ENCODE measurements at regions not wholly inside any gene's neighbourhood (a gene's known extent, or its start where the extent isn't known, plus 50 kb on each side); places are given as distances from the start of the nearest gene placed in this dataset.

- no peaks in the 10 kb centered on the region for H3K36me3 ChIP-seq (ENCODE audit: control insufficient read depth, low read length)
- H3K4me1 ChIP-seq (ENCODE audit: control insufficient read depth, low read length), result no peaks in the 10 kb centered on the region
- no peaks in the 10 kb centered on the region for H3K9me2 ChIP-seq (replicated peaks; ENCODE audit: control insufficient read depth, low read length)
- H3K9me3 ChIP-seq (ENCODE audit: control insufficient read depth, insufficient read depth, low read length), result no peaks in the 10 kb centered on the region
- no peak overlapping the region for H3K4me3 ChIP-seq (ENCODE audit: low read length)
- no peaks in the 10 kb centered on the region for H3F3A ChIP-seq (ENCODE audit: control insufficient read depth, insufficient read depth)
- no peak overlapping the region for H3K4me2 ChIP-seq (ENCODE audit: low read length)
- no peaks in the 10 kb centered on the region for H3K79me2 ChIP-seq (ENCODE audit: control insufficient read depth, low read length)
- H3K27ac ChIP-seq (ENCODE audit: low read depth, low read length), result no peak overlapping the region
- no peaks in the 10 kb centered on the region for H4K20me1 ChIP-seq (ENCODE audit: control insufficient read depth, insufficient read depth, low read depth, low read length)
- TF ChIP-seq CTCF (IDR thresholded peaks at IDR 0.05; ENCODE audit: low read depth, low read length, poor library complexity, severe bottlenecking) (no peak), EZH2phosphoT487 (IDR thresholded peaks at IDR 0.05; ENCODE audit: borderline replicate concordance, low read length) (no peak)
- H3K27me3 ChIP-seq (ENCODE audit: control insufficient read depth, low read length), result peaks cover 4% of the 10 kb centered on the region
Observed at GRCh38 chr18:54740136-54740846, 88.0 kb upstream of the RAB27B start.

DNA sequence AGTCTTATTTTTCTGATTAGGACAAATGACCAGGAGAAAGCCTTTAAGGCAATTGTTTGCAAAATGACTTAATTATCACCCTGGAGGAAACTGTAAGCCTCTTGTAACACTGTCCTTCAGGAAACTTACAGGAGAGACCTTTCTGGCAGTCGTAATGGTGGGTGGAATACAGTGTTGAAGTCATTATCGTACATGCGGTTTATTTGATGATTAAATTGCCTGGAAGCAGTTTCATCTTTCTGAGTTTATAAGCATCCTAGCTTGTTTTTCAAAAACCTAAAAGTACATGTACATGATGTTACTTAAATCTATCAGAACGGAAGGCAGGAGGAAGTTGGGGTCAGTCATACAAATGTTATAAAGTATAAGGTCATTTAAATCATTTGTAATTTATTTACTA lies 86.2 kb upstream of the RAB27B start:
- no peak overlapping the region for H3K4me2 ChIP-seq (ENCODE audit: low read length)
- H3K4me1 ChIP-seq (ENCODE audit: control insufficient read depth, low read length), result no peaks in the 10 kb centered on the region
- no peaks in the 10 kb centered on the region for H3K9me2 ChIP-seq (replicated peaks; ENCODE audit: control insufficient read depth, low read length)
- peaks cover 4% of the 10 kb centered on the region for H3K27me3 ChIP-seq (ENCODE audit: control insufficient read depth, low read length)
- no peak overlapping the region for H3K4me3 ChIP-seq (ENCODE audit: low read length)
- H4K20me1 ChIP-seq (ENCODE audit: control insufficient read depth, insufficient read depth, low read depth, low read length), result no peaks in the 10 kb centered on the region
- no peaks in the 10 kb centered on the region for H3K9me3 ChIP-seq (ENCODE audit: control insufficient read depth, insufficient read depth, low read length)
- H3K79me2 ChIP-seq (ENCODE audit: control insufficient read depth, low read length), result no peaks in the 10 kb centered on the region
- H3K36me3 ChIP-seq (ENCODE audit: control insufficient read depth, low read length), result no peaks in the 10 kb centered on the region
- H3K27ac ChIP-seq (ENCODE audit: low read depth, low read length), result no peak overlapping the region
- H3F3A ChIP-seq (ENCODE audit: control insufficient read depth, insufficient read depth), result no peaks in the 10 kb centered on the region
- TF ChIP-seq EZH2phosphoT487 (IDR thresholded peaks at IDR 0.05; ENCODE audit: borderline replicate concordance, low read length), result no peak
- no peak for TF ChIP-seq CTCF (IDR thresholded peaks at IDR 0.05; ENCODE audit: low read depth, low read length, poor library complexity, severe bottlenecking)

GRCh38 chr18:54742659-54743604 lies 85.3 kb upstream of the RAB27B start:
- H3K36me3 ChIP-seq (ENCODE audit: control insufficient read depth, low read length), result no peaks in the 10 kb centered on the region
- no peaks in the 10 kb centered on the region for H3K79me2 ChIP-seq (ENCODE audit: control insufficient read depth, low read length)
- no peaks in the 10 kb centered on the region for H3K9me3 ChIP-seq (ENCODE audit: control insufficient read depth, insufficient read depth, low read length)
- H3K27ac ChIP-seq (ENCODE audit: low read depth, low read length), result no peak overlapping the region
- peaks cover 4% of the 10 kb centered on the region for H3K27me3 ChIP-seq (ENCODE audit: control insufficient read depth, low read length)
- H3K4me2 ChIP-seq (ENCODE audit: low read length), result no peak overlapping the region
- H3K9me2 ChIP-seq (replicated peaks; ENCODE audit: control insufficient read depth, low read length), result no peaks in the 10 kb centered on the region
- H4K20me1 ChIP-seq (ENCODE audit: control insufficient read depth, insufficient read depth, low read depth, low read length), result no peaks in the 10 kb centered on the region
- no peaks in the 10 kb centered on the region for H3K4me1 ChIP-seq (ENCODE audit: control insufficient read depth, low read length)
- H3F3A ChIP-seq (ENCODE audit: control insufficient read depth, insufficient read depth), result no peaks in the 10 kb centered on the region
- TF ChIP-seq CTCF (IDR thresholded peaks at IDR 0.05; ENCODE audit: low read depth, low read length, poor library complexity, severe bottlenecking) (no peak), EZH2phosphoT487 (IDR thresholded peaks at IDR 0.05; ENCODE audit: borderline replicate concordance, low read length) (no peak)
- H3K4me3 ChIP-seq (ENCODE audit: low read length), result no peak overlapping the region
